HG03342 (cell line): ENCODE measurements at regions not wholly inside any gene's neighbourhood (a gene's known extent, or its start where the extent isn't known, plus 50 kb on each side); places are given as distances from the start of the nearest gene placed in this dataset.
A peak's percentile ranks its signal among the peaks of the same experiment; 100 is the strongest.
"Not testable (repeated sequence)": the region's sequence is repeated elsewhere in the genome, so short reads cannot be mapped to it uniquely, and the experiment has no call there.

Source experiments
- ATAC-seq: cut with Tn5 transposase; IDR thresholded peaks from one replicate; pipeline ENCODE4 v1.9.1; 2021; ENCODE audit warnings: mild to moderate bottlenecking, moderate library complexity; ENCODE audit not compliant: unreplicated experiment

DNA sequence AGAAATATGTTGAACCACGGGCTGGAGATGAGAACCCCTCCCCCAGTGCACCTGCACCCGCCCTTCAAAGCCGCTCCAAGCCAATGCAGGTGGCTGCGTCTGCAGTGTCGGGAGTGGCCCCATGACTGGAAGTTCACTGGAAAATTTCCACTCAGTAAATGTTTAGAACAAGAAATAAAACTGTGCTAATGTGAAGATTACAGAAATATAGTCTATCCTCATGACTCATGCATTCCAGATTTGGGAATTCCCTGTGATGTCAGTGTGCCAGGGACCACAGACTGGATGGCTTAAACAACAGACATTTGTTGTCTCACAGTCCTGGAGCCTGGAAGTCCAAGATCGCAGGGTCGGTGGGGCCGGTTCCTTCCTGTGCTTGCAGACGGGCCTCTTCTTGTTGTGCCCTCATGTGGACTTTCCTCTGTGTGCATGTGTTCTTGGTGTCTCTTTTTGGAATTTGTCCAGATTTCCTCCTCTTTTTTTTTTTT lies 3967.0 kb upstream of the TPTE start:
- not testable (repeated sequence) for ATAC-seq

DNA sequence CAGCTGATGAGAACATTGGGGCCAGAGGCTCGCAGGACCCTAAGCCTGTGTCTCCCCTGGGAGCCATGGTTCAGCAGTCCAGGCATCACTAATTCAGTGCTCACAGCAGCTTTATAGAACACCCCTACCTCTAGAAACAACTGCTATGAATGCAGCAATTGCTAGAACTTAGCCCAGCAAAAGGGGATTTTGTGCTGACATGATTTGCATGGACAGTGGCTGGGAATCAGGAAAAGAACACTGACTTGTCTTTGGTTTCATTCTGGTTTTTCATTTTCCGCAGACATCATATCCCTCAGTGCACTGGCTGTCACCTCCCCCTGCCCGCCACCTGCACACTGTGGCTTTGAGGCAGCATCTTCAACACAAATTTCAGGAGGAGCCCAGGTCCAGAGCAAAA lies 3964.9 kb upstream of the TPTE start:
- ATAC-seq: not testable (repeated sequence)

DNA sequence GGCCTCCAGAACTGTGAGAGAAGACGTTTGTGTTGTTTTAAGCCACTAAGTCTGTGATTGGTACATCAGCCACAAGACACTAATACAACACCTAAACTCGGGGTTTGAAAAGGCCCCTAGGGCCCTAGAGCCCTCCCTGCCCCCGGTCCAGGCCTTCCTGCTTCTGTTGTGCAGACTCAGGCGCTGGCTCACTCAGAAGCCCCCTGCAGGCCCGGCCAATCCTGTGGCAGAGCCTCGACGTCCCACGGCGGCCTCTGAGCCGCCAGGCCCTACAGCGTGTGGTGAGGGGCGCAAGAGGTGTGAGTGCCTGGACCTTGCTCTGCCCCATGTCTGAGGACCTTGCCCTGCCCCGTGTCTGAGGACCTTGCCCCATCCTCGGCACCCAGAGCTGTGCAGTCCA lies 3964.0 kb upstream of the TPTE start:
- ATAC-seq: not testable (repeated sequence)

DNA sequence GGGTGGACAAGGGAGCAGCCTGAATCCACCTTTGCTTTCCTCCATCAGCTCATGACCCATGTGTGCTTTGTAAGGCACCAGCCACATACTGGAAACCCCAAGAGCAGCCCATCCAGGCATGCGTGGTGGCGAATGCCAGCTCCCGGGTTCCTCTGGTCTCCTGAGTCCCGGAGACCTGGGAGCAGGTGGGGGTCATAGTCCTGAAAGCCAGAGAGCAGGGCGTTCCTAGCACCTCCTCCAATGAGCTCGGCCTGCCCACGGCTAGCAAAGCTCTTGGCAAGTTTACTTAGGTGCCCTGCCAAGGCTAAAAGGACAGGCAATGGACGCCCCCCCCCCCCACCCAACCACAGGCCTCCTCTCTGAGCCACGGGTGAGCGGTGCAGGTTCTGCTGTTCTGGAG lies 3960.2 kb upstream of the TPTE start:
- ATAC-seq: not testable (repeated sequence)

DNA sequence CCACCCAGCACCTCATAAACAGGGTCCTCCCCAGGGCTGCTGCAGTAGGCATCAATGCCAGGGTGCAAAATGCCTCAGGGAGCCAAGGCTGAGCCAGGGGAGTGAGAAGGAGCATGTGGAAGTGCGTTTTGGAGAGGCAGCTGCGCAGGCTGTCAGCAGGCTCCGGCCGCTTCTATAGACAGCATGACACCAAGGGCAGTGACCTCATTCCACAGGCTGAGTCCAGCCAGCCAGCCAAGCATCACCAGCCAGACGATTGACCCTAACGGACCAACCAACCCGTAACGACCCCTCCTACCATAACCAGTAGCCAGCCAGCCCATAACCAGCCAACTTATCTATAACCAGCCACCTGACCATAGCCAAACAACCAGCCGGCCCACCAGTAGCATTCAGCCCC lies 3959.8 kb upstream of the TPTE start:
- not testable (repeated sequence) for ATAC-seq

DNA sequence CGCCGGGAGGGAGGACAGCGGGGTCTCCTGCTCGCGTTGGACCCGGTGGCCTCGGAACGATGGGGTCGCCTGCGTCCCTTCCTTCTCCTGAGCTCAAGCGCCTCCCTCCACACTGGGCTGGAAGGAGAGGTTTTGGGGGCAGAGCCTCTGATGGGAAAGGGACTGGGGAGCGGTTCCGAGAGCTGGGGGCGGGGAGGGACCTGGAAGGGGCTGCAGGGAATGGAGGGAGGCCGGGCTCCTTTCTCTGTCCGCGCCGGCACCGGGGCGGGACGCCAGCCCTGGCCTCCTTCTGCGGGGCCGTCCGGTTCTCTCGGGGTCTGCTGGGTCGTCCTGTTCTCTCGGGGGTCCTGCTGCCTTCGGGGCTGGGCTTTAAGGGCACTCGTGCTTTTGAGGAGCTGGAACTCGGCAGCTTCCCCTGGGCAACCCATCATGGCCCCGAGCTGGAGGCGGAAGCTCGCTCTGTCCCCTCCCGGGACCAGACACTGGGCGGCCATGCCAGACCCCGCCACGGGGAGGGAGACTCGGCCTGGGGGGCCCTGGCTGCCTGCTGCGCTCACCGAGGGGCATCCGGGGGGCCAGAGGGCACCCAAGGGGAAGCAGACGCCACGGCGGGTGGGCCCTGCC lies 3956.7 kb upstream of the TPTE start:
- not testable (repeated sequence) for ATAC-seq

DNA sequence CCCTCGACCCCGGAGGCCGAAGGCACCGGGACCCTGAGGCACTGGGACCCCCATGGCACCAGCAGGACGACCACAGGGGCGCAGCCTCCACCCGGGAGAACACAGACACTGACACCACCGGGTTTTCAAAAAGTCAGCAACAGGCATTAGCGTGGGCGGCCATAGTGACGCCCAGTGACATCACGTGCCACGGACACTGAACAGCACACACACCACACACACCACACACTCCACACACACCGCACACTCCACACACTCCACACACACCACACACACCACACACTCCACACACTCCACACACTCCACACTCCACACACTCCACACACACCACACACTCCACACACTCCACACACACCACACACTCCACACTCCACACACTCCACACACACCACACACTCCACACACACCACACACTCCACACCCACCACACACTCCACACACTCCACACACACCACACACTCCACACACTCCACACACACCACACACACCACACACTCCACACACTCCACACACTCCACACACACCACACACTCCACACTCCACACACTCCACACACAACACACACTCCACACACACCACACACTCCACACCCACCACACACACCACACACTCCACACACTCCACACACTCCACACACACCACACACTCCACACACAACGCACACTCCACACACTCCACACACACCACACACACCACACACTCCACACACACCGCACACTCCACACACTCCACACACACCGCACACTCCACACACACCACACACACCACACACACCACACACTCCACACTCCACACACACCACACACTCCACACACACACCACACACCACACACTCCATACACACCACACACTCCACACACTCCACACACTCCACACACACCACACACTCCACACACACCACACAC lies 3955.9 kb upstream of the TPTE start:
- ATAC-seq: not testable (repeated sequence)

DNA sequence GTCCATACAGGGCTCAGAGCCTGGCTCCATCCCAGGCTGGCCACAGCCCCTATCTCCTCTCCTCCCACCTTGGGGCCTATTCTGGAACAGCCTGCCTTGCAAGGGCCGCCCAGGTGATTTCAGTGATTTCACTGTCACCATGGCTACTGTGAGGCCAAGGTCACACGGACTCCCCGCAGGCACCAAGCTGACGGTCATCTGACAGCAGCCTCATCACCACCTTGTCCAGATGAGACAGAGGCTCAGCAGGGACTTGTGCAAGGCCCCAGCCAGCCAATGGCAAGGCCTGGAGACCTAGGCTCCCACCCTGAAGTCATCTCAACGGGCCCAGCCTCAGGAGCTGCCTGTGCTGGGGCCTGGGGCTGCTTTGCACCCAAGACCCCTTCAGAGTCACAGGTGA lies 3953.8 kb upstream of the TPTE start:
- ATAC-seq: not testable (repeated sequence)

DNA sequence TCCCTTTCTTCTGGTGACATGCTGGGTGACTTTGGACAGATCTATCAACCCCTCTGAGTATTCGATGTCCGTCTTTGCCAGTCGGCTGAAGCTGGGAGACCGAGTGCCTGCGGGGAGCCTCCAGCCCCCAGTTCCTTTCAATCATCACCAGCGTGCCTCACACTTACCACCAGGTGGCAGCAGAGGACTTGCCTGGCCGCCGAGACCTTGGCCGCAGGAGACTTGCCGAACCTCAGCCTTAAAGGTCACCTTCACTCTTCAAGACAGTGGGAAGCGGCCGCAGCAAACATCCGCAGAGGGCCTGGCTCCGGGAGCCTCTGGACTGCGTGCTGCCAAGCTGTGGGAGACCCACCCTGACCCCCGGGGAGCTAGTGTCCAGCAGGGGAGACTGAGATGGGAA lies 3952.2 kb upstream of the TPTE start:
- peak; percentile 39 for ATAC-seq

DNA sequence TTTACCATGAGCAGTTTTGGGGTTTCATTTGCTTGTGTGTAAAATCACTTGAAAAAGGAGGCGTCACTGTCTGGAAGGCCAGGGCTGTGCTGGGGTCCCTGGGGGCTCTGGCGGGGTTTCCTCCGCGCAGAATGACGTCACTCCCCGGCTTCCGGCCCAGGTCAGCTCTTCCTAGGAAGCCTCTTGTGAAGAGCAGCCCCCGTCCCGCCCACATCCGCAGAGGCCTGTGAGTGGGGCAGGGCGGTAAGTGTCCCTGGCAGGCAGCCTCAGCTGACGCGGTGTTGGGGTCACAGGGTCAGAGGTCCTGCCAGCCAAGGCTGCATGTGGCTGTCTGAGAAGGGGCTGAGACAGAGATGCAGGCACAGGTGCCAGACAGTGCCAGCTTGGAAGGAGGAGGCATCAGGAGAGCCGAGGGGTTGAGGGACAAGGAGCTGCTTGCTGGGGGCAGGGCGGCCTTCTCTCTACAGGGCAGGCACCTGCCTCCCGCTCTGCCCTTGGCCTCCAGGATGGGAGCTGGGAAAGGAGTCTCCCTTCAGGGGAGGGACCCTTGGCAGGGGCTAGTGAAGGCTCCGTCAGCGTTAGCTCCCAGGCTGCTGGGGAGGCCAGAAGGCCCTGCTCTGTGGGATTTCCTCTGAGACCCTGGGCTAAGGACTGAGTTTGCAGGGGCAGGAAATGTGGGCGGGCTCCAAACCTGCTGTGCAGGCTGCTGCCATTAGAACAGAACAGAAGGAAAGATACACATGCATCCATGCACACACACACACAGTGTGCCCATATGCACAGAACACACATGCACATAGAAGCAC lies 3951.6 kb upstream of the TPTE start:
- peak; percentile 44 for ATAC-seq

DNA sequence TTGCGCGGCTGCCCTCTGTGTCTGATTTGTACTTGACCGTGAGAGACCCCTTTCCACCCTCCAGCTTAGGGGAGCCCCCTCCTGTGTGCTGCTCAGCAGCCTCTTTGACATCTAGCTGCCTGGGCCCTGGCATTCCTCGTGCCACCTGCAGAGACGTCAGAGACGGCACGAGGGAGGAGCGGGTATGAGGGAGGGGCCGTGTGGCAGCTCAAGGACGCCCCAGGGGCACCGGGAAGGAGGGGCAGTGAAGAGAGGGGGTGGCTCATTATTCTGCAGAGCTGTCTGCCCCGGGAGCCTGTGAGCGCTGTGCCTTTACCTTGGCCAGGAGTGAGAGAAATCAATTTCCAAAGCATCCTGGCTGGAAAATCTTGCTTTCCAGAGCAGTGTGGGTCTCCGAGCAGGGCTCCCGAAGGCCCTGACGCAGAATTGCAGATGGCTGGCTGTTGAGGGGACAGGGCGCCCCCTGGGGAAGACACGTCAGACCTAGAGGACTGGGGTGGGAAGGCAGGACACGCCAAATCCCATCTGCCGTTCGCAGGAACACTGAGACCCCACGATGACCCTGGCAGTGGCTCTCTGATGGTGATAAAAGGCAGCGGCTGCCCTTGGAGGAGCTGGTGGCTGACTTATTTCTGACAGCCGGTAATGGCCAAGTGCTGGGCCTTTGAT lies 3950.5 kb upstream of the TPTE start:
- ATAC-seq: not testable (repeated sequence)

DNA sequence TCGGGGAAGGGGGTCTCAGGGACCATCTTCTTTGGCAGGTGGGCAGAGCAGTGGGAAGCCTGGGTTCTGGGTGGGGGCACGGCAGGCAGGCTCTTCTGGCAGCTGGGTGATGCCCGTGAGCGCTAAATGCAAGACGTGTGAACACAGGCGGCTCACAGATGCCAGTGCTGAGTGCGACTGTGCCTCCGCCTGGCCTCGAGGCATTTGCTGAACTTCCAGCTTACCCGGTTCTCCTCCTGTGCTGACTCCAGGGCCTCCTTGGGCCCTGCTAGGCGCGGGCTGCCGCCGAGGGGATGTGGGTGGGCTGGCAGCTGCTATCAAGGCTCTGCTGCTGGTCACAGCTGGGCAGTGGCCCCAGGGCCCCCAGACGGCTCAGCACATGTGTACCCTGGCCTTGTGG lies 3947.8 kb upstream of the TPTE start:
- ATAC-seq: not testable (repeated sequence)

DNA sequence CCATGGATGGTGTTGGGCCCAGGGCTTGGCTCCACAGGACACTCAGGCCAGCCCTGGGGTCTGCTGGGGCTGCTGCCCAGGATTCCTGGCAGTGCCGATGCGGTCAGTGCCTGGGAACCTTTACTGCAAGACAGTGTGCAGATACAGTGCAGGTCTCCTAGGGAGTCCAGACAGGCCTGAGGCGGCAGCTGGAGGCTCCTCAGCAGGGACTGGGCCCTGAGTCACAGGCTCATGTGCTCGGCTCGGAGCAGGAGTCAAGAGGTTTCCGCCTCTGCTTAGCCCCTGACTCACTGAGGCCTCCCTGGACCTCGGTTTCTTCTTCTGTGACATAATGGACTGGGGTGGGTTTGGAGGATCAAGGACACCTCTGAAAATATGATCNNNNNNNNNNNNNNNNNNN lies 3941.6 kb upstream of the TPTE start:
- ATAC-seq: not testable (repeated sequence)
